HEK293 (cell line): ENCODE measurements at regions not wholly inside any gene's neighbourhood (a gene's known extent, or its start where the extent isn't known, plus 50 kb on each side); places are given as distances from the start of the nearest gene placed in this dataset.

ENCODE experiments used
- CTCF ChIA-PET: fragments of 350-600 bp; formaldehyde crosslinking; extraction: SDS; loops from one replicate; lab custom pipeline; 2021; ENCODE audit warnings: antibody characterized with exemption; lab: Yijun Ruan, JAX
- POLR2A ChIA-PET: fragments of 300-600 bp; formaldehyde crosslinking; extraction: SDS; loops from one replicate; lab custom pipeline; 2020; ENCODE audit warnings: antibody characterized with exemption, inconsistent platforms; lab: Yijun Ruan, JAX
- H3K27ac ChIP-seq: fragments of 200-500 bp; sonication (Bioruptor generic); 2 replicates; pipeline ENCODE4 v1.5.1; 2014; ENCODE audit warnings: low read depth, low read length, control low read depth, inconsistent platforms; ENCODE audit errors: extremely low read depth
- H3K36me3 ChIP-seq, 2 experiments: fragments of 200-500 bp in 1 of 2; sonication (Bioruptor generic) in 1 of 2; 1 replicate in 1 of 2; 2 replicates in 1 of 2; pipeline ENCODE4 v1.5.1; 2014 to 2017; ENCODE audit warnings: inconsistent platforms in 2 of 2, low read length in 2 of 2; ENCODE audit not compliant: control insufficient read depth in 2 of 2, insufficient read depth in 1 of 2
- H3K4me1 ChIP-seq: fragments of 200-500 bp; sonication (Bioruptor generic); 2 replicates; pipeline ENCODE4 v1.5.1; 2014; ENCODE audit warnings: mild to moderate bottlenecking, low read length, inconsistent platforms; ENCODE audit not compliant: control insufficient read depth, insufficient read depth
- H3K4me3 ChIP-seq: 2 replicates; pipeline ENCODE4 v1.5.1; 2011; ENCODE audit warnings: low read depth, mild to moderate bottlenecking, control low read depth, low read length, moderate library complexity
- H3K9me3 ChIP-seq: fragments of 200-500 bp; sonication (Bioruptor generic); 2 replicates; pipeline ENCODE4 v1.5.1; 2014; ENCODE audit warnings: low read depth, low read length, inconsistent platforms; ENCODE audit not compliant: control insufficient read depth, insufficient read depth
- GLIS1 ChIP-seq: fragments of 450-650 bp; formaldehyde crosslinking; IDR thresholded peaks from 2 replicates; pipeline ENCODE4 v1.5.1; 2016; ENCODE audit warnings: missing biosample characterization, missing genetic modification characterization
- GLIS2 ChIP-seq: fragments of 450-650 bp; formaldehyde crosslinking; IDR thresholded peaks from 2 replicates; pipeline ENCODE4 v1.5.1; 2016; ENCODE audit warnings: missing biosample characterization, missing genetic modification characterization
- HOXD13 ChIP-seq: sonication (generic); formaldehyde crosslinking; IDR thresholded peaks from 2 replicates; pipeline ENCODE4 v1.8.0; 2022; ENCODE audit warnings: missing genetic modification reagents, borderline replicate concordance
- KLF9 ChIP-seq: fragments of 450-650 bp; formaldehyde crosslinking; IDR thresholded peaks from 2 replicates; pipeline ENCODE4 v1.5.1; 2016; ENCODE audit warnings: missing biosample characterization, missing genetic modification characterization, low read depth
- OSR2 ChIP-seq: fragments of 450-650 bp; formaldehyde crosslinking; IDR thresholded peaks from 2 replicates; pipeline ENCODE4 v1.5.1; 2016; ENCODE audit warnings: missing biosample characterization, missing genetic modification characterization
- PRDM10 ChIP-seq: fragments of 450-650 bp; formaldehyde crosslinking; IDR thresholded peaks from 2 replicates; pipeline ENCODE4 v1.5.1; 2016; ENCODE audit warnings: missing biosample characterization, missing genetic modification characterization
- SALL2 ChIP-seq: fragments of 450-650 bp; formaldehyde crosslinking; IDR thresholded peaks from 2 replicates; pipeline ENCODE4 v1.5.0; 2017; ENCODE audit warnings: missing biosample characterization, mild to moderate bottlenecking, missing genetic modification characterization, borderline replicate concordance
- SP2 ChIP-seq: fragments of 450-650 bp; formaldehyde crosslinking; IDR thresholded peaks from 2 replicates; pipeline ENCODE4 v1.5.1; 2016; ENCODE audit warnings: missing biosample characterization, missing genetic modification characterization
- WT1 ChIP-seq: fragments of 450-650 bp; formaldehyde crosslinking; IDR thresholded peaks from 2 replicates; pipeline ENCODE4 v1.5.1; 2016; ENCODE audit warnings: missing biosample characterization, missing genetic modification characterization
- ZIC2 ChIP-seq: fragments of 450-650 bp; formaldehyde crosslinking; IDR thresholded peaks from 2 replicates; pipeline ENCODE4 v1.5.1; 2016; ENCODE audit warnings: missing biosample characterization, missing genetic modification characterization
- ZNF114 ChIP-seq: fragments of 450-650 bp; formaldehyde crosslinking; IDR thresholded peaks from 2 replicates; pipeline ENCODE4 v1.5.0; 2017; ENCODE audit warnings: missing biosample characterization, missing genetic modification characterization
- ZNF138 ChIP-seq: fragments of 450-650 bp; formaldehyde crosslinking; IDR thresholded peaks from 2 replicates; pipeline ENCODE4 v1.5.1; 2016; ENCODE audit warnings: missing biosample characterization, missing genetic modification characterization, borderline replicate concordance
- ZNF140 ChIP-seq: fragments of 450-650 bp; formaldehyde crosslinking; IDR thresholded peaks from 2 replicates; pipeline ENCODE4 v1.5.1; 2016; ENCODE audit warnings: missing biosample characterization, missing genetic modification characterization
- ZNF155 ChIP-seq: fragments of 450-650 bp; formaldehyde crosslinking; IDR thresholded peaks from 2 replicates; pipeline ENCODE4 v1.5.1; 2016; ENCODE audit warnings: missing biosample characterization, missing genetic modification characterization
- ZNF16 ChIP-seq: fragments of 450-650 bp; formaldehyde crosslinking; IDR thresholded peaks from 2 replicates; pipeline ENCODE4 v1.5.1; 2016; ENCODE audit warnings: low read depth, missing biosample characterization, missing genetic modification characterization
- ZNF214 ChIP-seq: fragments of 450-650 bp; formaldehyde crosslinking; IDR thresholded peaks from 2 replicates; pipeline ENCODE4 v1.5.1; 2017; ENCODE audit warnings: missing biosample characterization, mild to moderate bottlenecking, missing genetic modification characterization, borderline replicate concordance
- ZNF23 ChIP-seq: fragments of 450-650 bp; formaldehyde crosslinking; IDR thresholded peaks from 2 replicates; pipeline ENCODE4 v1.5.1; 2016; ENCODE audit warnings: missing biosample characterization, missing genetic modification characterization, borderline replicate concordance
- ZNF280D ChIP-seq: fragments of 450-650 bp; formaldehyde crosslinking; IDR thresholded peaks from 2 replicates; pipeline ENCODE4 v1.5.1; 2016; ENCODE audit warnings: missing biosample characterization, missing genetic modification characterization
- ZNF426 ChIP-seq: fragments of 450-650 bp; formaldehyde crosslinking; IDR thresholded peaks from 2 replicates; pipeline ENCODE4 v1.5.1; 2017; ENCODE audit warnings: missing biosample characterization, missing genetic modification characterization, mild to moderate bottlenecking, inconsistent platforms, moderate library complexity
- ZNF521 ChIP-seq: fragments of 450-650 bp; formaldehyde crosslinking; IDR thresholded peaks from 2 replicates; pipeline ENCODE4 v1.5.1; 2017; ENCODE audit warnings: missing biosample characterization, mild to moderate bottlenecking, missing genetic modification characterization
- ZNF548 ChIP-seq: fragments of 450-650 bp; formaldehyde crosslinking; IDR thresholded peaks from 2 replicates; pipeline ENCODE4 v1.5.1; 2016; ENCODE audit warnings: missing biosample characterization, missing genetic modification characterization
- ZNF555 ChIP-seq: fragments of 450-650 bp; formaldehyde crosslinking; conservative IDR thresholded peaks from 2 replicates; pipeline ENCODE4 v1.5.1; 2017; ENCODE audit warnings: missing biosample characterization, mild to moderate bottlenecking, missing genetic modification characterization, inconsistent platforms
- ZNF585B ChIP-seq: fragments of 450-650 bp; formaldehyde crosslinking; IDR thresholded peaks from 2 replicates; pipeline ENCODE4 v1.5.1; 2016; ENCODE audit warnings: missing biosample characterization, missing genetic modification characterization
- ZNF670 ChIP-seq: fragments of 450-650 bp; formaldehyde crosslinking; IDR thresholded peaks from 2 replicates; pipeline ENCODE4 v1.5.1; 2016; ENCODE audit warnings: missing biosample characterization, missing genetic modification characterization, low read depth
- ZNF776 ChIP-seq: fragments of 450-650 bp; formaldehyde crosslinking; IDR thresholded peaks from 2 replicates; pipeline ENCODE4 v1.5.0; 2017; ENCODE audit warnings: missing biosample characterization, missing genetic modification characterization, borderline replicate concordance
- TF ChIP-seq, protein P1 (sequence below): fragments of 450-650 bp; formaldehyde crosslinking; IDR thresholded peaks from 2 replicates; pipeline ENCODE4 v1.5.1; 2016; ENCODE audit warnings: missing biosample characterization, missing genetic modification characterization

GRCh38 chr2:175827856-175828255 is 174.2 kb downstream of the LNPK start:
- Histone ChIP-seq H3K4me3 (no peak overlapping the region), H3K4me1 (no peaks in the 10 kb centered on the region), H3K36me3 (no peaks in the 10 kb centered on the region), H3K27ac (no peak overlapping the region), H3K9me3 (no peaks in the 10 kb centered on the region; the same call in 1 of the 2 replicates)
- TF ChIP-seq, protein P1, sequence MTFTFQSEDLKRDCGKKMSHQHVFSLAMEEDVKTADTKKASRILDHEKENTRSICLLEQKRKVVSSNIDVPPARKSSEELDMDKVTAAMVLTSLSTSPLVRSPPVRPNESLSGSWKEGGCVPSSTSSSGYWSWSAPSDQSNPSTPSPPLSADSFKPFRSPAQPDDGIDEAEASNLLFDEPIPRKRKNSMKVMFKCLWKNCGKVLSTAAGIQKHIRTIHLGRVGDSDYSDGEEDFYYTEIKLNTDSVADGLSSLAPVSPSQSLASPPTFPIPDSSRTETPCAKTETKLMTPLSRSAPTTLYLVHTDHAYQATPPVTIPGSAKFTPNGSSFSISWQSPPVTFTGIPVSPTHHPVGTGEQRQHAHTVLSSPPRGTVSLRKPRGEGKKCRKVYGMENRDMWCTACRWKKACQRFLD, result no peak
- TF ChIP-seq ZNF776 (no peak), ZNF140 (tag by site-specific recombination) (no peak), ZNF426 (tag by site-specific recombination) (no peak), GLIS1 (no peak), ZNF280D (tag by site-specific recombination) (no peak), OSR2 (tag by site-specific recombination) (no peak), HOXD13 (CRISPR knock-in tag) (no peak), ZNF585B (tag by site-specific recombination) (no peak), WT1 (tag by site-specific recombination) (no peak)
- ChIA-PET POLR2A (no interaction called here), CTCF (no interaction called here)

GRCh38 chr2:175824243-175824642 is 177.8 kb downstream of the LNPK start:
- POLR2A ChIA-PET, result no interaction called here
- Histone ChIP-seq H3K9me3 (no peaks in the 10 kb centered on the region; the same call in 1 of the 2 replicates), H3K4me1 (no peaks in the 10 kb centered on the region), H3K27ac (no peak overlapping the region), H3K4me3 (no peak overlapping the region), H3K36me3 (no peaks in the 10 kb centered on the region)
- CTCF ChIA-PET, result interaction anchor here (0.6 kb wide), 1 partner anchor 1055 kb away, joined by 4 read pairs; no protein-coding TSS in a partner anchor
- no peak for TF ChIP-seq ZNF114 (tag by site-specific recombination)
- TF ChIP-seq ZNF214, result no peak
- no peak for TF ChIP-seq ZNF670 (tag by site-specific recombination)

- ChIA-PET CTCF (interaction anchor here (0.6 kb wide), 1 partner anchor 1054 kb away, joined by 4 read pairs; no protein-coding TSS in a partner anchor), POLR2A (no interaction called here)
- no peak overlapping the region for H3K27ac ChIP-seq
- no peak overlapping the region for H3K4me3 ChIP-seq
- no peaks in the 10 kb centered on the region for H3K36me3 ChIP-seq
- no peaks in the 10 kb centered on the region; the same call in 1 of the 2 replicates for H3K9me3 ChIP-seq
- no peaks in the 10 kb centered on the region for H3K4me1 ChIP-seq
- TF ChIP-seq OSR2 (tag by site-specific recombination), result no peak
- no peak for TF ChIP-seq ZNF555 (tag by site-specific recombination)
- TF ChIP-seq ZNF23 (tag by site-specific recombination), result no peak
- no peak for TF ChIP-seq ZNF155 (tag by site-specific recombination)
- no peak for TF ChIP-seq SP2 (tag by site-specific recombination)
- TF ChIP-seq ZNF548 (tag by site-specific recombination), result no peak
- TF ChIP-seq KLF9 (tag by site-specific recombination), result no peak
- no peak for TF ChIP-seq SALL2 (tag by site-specific recombination)
- TF ChIP-seq ZNF138 (tag by site-specific recombination), result no peak
- TF ChIP-seq ZNF16, result no peak
- no peak for TF ChIP-seq PRDM10 (tag by site-specific recombination)
- no peak for TF ChIP-seq ZNF521 (tag by site-specific recombination)
- TF ChIP-seq ZIC2 (tag by site-specific recombination), result no peak
- TF ChIP-seq WT1 (tag by site-specific recombination), result no peak
- TF ChIP-seq GLIS2, result no peak
Measured at GRCh38 chr2:175823707-175824073, 178.4 kb downstream of the LNPK start.
